Stimulated activated CD4-positive, alpha-beta T cell treated with anti-CD3 and anti-CD28 coated beads, Interleukin-4, amount 100 ng/mL, for 48 hours (primary cell): ENCODE measurements at regions not wholly inside any gene's neighbourhood (a gene's known extent, or its start where the extent isn't known, plus 50 kb on each side); places are given as distances from the start of the nearest gene placed in this dataset.

Experiments
- DNase-seq, 2 donors: peaks; one replicate each; pipeline ENCODE4 v3.0.0-alpha.2; 2020; ENCODE audit warnings: low read depth in 2 of 2

GRCh38 chr17:34776456-34777443, 184.5 kb downstream of the CCT6B start:
- no peak for DNase-seq

- DNase-seq, result no peak
Measured at GRCh38 chr17:34773036-34773435, 188.2 kb downstream of the CCT6B start.

DNA sequence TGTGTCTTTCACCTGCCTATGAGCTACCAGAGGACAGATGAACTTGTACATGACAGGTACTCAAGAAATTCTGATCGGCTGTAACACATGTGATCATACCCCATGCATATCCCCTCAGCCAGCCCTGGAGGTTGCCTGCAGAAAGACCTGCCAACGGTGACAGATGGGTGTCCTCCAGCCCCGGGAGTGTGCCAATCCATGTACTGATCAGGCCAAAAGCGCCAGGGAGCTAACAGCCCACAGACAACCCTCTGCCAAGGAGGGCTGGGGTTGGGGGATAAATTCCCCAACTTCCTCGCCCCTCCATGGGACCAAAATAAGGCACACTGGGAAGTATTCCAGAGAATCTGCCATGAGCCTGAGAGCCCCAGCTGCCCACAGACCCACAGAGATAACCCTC, 189.4 kb downstream of the CCT6B start:
- DNase-seq, result no peak

DNA sequence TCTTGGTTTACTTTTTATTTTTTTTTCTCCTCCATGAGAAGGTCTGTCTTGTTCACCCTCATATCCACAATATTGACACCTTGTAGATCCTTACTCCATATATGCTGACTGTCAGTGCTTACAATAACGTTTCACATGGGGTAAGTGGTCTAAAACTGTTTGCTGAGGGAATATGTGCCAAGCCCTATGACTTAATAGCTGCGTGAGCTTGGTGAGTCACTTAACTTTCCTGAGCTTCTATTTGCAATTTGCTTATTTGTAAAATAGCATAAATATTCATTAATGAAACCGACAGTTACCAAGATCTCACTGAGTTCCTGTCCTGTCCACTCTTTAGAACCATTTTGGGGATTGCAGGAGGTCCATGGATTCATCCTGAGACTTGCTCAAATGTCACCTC, 190.7 kb downstream of the CCT6B start:
- no peak for DNase-seq

DNA sequence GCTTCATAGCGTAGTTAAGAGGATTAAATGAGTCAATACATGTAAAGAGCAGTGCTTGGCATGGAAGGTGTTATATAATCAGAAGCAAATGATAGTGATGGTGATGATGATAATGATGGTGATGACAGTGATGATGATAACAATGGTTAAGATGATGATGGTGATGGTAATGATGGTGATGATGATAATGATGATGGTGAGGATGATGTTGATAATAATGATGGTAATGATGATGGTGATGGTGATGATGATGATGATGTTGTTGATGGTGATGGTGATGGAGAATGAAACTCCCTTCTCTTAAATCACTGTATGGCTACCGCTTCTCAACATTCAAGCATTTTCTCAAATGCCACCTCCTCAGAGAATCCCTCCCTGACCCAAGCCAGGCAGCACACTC, 190.5 kb downstream of the TMEM132E start:
- no peak for DNase-seq

DNA sequence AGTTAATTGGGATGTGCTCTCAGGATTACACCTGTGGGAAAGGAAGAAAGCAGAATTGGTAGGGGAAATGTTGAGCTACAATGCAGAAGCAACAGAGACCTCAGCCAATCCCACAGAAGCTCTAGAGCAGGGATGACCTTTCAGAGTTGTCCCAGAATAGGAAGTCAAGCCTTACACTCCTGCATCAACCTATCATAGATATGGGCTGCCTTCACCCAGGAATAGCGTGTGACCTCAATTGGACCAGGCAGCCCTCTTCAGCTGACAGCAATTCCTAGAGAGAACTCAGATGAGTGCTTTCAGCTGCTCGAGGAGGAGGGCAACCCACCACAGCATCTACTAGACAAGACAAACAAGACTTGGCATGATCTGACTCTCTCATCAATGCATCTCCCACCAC, 189.7 kb downstream of the TMEM132E start:
- no peak for DNase-seq

DNA sequence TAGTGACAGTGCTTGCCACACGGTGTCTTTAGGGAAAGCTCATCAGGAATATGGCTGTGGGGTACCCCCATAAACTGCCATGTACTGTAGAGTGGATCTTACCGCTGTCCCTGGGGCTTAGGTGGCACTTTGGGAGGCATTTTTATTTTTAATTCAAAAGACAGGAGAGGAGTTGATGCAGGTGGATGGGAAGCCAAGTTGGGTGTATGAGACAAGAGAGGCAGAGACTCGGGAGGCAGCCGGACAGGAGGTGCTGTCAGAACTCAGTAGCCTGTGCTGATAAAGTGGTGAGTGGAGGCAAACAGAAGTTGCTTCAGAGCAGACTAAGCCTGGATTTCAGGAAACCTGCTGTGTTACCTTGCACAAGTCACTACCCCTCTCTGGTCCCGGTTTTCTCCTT, 185.9 kb downstream of the TMEM132E start:
- no peak for DNase-seq

DNA sequence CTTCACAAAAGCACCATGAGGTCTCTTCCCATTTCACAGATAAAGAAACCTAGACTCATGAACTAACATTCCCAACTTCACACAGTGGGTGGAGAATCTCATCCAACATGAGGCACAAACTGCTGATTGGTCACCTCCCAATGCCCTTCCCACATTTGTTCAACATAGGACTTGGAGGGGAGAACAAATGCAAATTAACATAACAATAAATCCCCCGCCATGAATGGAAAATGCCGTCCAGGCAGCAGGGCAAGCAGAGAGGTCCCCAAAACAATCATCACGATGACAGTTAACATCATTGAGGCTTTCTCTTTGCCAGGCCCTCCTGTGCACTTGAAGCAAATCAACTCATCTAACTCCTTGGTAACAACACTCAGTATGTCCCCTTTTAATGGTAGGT, 185.3 kb downstream of the TMEM132E start:
- no peak for DNase-seq

DNA sequence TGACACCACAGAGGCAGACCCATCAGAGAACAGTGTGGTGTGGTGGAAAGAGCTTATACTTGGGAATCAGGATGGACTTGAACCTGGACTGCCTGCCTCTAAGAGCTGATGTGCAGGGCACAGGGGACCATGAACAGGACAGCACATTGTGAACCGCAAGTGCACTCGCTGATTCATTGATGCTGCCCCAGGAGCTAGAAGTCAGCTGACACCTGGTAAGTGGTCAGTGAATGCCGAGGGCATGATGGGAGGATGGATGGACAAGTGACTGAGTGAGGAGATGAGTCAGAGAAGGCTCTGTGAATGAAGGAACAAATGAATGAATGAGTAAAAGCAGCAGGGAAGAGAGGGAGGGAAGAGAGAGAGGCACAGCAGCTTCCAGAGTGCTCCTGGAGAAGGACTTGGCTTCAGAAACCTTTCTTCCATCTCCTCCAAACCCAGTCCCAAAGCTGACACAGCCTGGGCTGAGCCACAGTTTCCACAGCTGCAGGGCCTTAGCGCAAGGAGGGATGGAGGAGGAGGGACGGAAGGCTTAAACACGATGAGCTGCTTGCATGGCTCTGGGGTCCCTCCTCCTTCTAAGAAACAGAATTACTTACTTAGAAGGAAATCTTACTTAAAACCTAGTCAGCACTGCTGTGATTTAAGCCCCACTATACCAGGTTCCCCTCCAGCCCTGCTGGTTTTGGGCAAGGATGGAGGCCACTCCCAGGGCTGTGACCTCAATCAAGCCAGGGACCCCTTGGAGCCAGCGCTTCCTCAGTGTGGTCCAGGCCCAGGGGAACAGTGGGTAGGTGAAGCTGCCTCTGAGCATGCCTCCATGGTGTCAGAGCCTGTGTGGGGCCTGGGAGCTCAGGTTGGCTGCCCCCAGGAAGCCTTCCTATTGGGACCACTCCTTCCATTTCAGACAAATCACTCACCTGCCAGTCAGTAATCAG, 184.6 kb downstream of the TMEM132E start:
- no peak for DNase-seq

- no peak for DNase-seq
Measured at GRCh38 chr17:34762078-34762477, 182.7 kb downstream of the TMEM132E start.

GRCh38 chr17:34761646-34762045, 182.3 kb downstream of the TMEM132E start:
- no peak for DNase-seq

- DNase-seq, result no peak
Measured at GRCh38 chr17:34760931-34761495, 181.6 kb downstream of the TMEM132E start.

GRCh38 chr17:34758718-34759117, 179.3 kb downstream of the TMEM132E start:
- no peak for DNase-seq

DNA sequence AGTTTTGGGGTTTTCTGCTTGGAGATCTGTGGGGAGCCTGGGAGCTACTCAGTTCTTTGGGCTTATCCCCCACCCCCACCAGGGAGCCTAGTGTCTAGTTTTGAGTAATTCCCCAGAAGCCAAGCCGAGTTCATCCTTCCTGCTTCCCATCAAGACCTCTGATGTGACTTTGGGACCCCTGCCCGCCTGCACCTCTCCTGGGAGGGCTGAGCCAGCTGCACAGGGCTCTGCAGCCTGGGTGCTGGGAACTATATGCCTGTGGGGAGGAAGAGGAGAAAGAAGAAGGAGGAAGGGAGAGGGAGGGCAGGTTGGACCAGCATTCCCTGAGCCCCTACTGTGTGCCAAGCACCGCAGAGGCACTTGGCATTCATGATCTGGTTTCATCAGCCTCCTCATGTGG, 178.9 kb downstream of the TMEM132E start:
- no peak for DNase-seq

GRCh38 chr17:34757611-34758010, 178.2 kb downstream of the TMEM132E start:
- no peak for DNase-seq

DNA sequence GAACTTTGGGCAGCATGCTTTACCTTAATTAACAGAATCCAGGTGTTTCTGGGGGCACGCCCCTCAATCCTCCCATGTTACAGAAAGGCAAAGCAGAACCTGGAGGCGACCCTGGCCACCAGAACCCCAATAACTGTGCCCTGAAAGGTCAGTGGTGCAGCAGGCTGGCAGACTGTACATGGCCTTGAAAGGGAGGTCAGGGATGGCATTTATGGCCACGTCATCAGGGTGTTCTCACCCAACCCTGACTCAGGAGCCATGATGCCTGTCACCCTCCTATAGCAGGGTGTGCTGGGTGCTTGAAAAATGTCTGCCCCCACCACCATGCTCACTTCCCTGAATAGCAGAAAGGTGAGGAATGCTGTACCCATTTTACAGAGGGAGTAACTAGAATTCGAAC, 177.7 kb downstream of the TMEM132E start:
- DNase-seq, result no peak

GRCh38 chr17:34756637-34757021, 177.2 kb downstream of the TMEM132E start:
- no peak for DNase-seq

DNA sequence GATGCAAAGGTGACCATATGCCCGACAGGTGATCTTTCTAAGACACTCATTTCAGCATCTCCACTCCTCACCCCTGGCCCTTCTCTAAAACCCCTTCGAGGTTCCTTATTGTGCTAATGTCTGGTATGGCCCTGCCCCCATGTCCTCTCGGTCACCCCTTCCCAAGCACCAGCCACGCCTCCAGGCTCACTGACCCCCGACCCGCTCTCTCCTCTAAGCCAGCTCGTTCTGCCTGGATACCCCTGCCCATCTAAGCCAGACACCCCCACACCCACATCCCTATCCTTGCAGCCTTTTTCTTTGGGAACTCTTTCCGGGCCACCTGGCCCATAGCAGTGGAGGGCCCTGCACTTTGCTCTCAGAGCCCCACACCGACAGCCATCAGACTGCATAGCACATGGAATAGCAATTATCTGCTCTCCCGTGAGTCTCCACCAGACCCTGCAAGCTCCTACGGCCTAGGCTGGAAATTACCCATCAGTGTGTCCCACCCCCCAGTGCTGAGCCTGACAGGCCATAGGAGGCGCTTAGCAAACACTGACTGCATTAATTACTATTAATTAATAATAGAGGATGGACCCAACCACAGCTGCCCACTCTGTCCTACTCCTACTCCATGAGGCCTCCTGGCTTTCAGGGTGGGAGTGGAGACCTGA, 176.7 kb downstream of the TMEM132E start:
- DNase-seq, result no peak

GRCh38 chr17:34755371-34755770, 176.0 kb downstream of the TMEM132E start:
- no peak for DNase-seq

GRCh38 chr17:34750004-34750403, 170.6 kb downstream of the TMEM132E start:
- no peak for DNase-seq

DNA sequence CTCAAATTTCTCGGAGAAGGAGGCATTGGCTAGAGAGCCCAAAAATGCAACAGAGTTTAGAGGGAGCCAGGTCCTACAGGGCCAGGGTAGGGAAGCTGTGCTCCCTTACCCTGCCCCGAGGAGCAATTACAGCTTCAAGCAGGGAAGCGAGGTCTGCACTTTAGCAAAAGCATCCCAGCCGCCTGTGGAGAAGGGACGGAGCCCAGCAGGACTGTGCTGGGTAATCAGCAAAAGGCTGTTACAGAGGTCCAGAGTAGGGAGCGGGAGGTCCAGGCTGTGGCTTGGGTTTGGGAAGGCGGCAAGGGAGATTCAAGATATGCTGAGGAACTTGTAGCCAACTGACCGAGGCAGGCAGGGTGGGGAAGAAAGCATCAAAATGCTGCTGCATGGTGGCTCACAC, 162.6 kb downstream of the TMEM132E start:
- no peak for DNase-seq
